ENCODE measurements at regions not wholly inside any gene's neighbourhood (a gene's known extent, or its start where the extent isn't known, plus 50 kb on each side); places are given as distances from the start of the nearest gene placed in this dataset.
"Not testable (repeated sequence)": the region's sequence is repeated elsewhere in the genome, so short reads cannot be mapped to it uniquely, and the experiment has no call there.

DNA sequence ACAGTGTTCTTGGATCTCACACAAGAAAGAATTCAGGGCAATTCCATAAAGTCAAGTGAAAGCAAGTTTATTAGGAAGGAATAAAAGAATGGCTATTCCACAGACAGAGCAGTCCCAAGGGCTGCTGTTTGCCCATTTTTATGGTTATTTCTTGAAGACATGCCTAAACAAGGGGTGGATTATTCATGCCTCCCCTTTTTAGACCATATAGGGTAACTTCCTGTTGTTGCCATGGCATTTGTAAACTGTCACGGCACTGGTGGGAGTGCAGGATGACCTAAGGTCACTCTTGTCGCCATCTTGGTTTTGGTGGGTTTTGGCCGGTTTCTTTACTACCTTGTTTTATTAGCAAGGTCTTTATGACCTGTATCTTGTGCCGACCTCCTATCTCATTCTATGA lies 219.6 kb downstream of the RAB11FIP4 start:
- not testable (repeated sequence) for TF ChIP-seq EZH2 (IDR thresholded peaks at IDR 0.05; ENCODE audit: borderline replicate concordance); EZH2phosphoT487 (IDR thresholded peaks at IDR 0.05; ENCODE audit: low read depth, severe bottlenecking, unreplicated experiment)
- TF ChIP-seq, protein P1, sequence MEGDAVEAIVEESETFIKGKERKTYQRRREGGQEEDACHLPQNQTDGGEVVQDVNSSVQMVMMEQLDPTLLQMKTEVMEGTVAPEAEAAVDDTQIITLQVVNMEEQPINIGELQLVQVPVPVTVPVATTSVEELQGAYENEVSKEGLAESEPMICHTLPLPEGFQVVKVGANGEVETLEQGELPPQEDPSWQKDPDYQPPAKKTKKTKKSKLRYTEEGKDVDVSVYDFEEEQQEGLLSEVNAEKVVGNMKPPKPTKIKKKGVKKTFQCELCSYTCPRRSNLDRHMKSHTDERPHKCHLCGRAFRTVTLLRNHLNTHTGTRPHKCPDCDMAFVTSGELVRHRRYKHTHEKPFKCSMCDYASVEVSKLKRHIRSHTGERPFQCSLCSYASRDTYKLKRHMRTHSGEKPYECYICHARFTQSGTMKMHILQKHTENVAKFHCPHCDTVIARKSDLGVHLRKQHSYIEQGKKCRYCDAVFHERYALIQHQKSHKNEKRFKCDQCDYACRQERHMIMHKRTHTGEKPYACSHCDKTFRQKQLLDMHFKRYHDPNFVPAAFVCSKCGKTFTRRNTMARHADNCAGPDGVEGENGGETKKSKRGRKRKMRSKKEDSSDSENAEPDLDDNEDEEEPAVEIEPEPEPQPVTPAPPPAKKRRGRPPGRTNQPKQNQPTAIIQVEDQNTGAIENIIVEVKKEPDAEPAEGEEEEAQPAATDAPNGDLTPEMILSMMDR (IDR thresholded peaks at IDR 0.05; ENCODE audit: poor library complexity), result not testable (repeated sequence)

All from hepatocyte (in vitro differentiated cells).